A549 (cell line): ENCODE measurements at regions not wholly inside any gene's neighbourhood (a gene's known extent, or its start where the extent isn't known, plus 50 kb on each side); places are given as distances from the start of the nearest gene placed in this dataset.

ENCODE experiments used
- ATAC-seq, 2 experiments: fragments of 200-7000 bp in 1 of 2; fragments of >200 bp in 1 of 2; cut with Nextera tagmentation in 1 of 2; cut with Tn5 transposase in 1 of 2; 3 replicates each; pipeline versions ENCODE4 v1.8.0 to v1.9.1; 2018 to 2020; ENCODE audit warnings: mild to moderate bottlenecking in 1 of 2, moderate library complexity in 1 of 2
- CTCF ChIA-PET: fragments of 300-600 bp; sonication (Branson Sonifier 250); formaldehyde crosslinking; extraction: SDS; loops from one replicate; lab custom pipeline; 2021; ENCODE audit warnings: antibody characterized with exemption, inconsistent platforms; lab: Yijun Ruan, JAX
- POLR2A ChIA-PET: fragments of 350-600 bp; formaldehyde crosslinking; extraction: SDS; loops from one replicate; lab custom pipeline; 2021; ENCODE audit warnings: antibody characterized with exemption, inconsistent platforms; lab: Yijun Ruan, JAX
- DNase-seq, 2 experiments: peaks; one replicate each; pipeline versions ENCODE4 v3.0.0 to v3.0.0-alpha.2; 2011 to 2016; ENCODE audit warnings: low read depth in 1 of 2, low spot score in 1 of 2
- FAIRE-seq: peaks from 2 replicates; lab custom pipeline; 2011; peaks lifted over from hg19 to GRCh38; lab: Jason Lieb, UNC
- H3K27ac ChIP-seq, 2 experiments: fragments of >200 bp; sonication (Bioruptor Twin); formaldehyde crosslinking; 3 replicates each; pipeline ENCODE4 v1.5.1; 2016 to 2017
- H3K4me1 ChIP-seq: fragments of >200 bp; sonication (Bioruptor Twin); formaldehyde crosslinking; 3 replicates; pipeline ENCODE4 v1.6.1; 2016
- H3K4me2 ChIP-seq: fragments of >200 bp; sonication (Bioruptor Twin); formaldehyde crosslinking; 3 replicates; pipeline ENCODE4 v1.6.1; 2016
- H3K4me3 ChIP-seq: fragments of >200 bp; sonication (Bioruptor Twin); formaldehyde crosslinking; 3 replicates; pipeline ENCODE4 v1.5.1; 2016
- H3K9me3 ChIP-seq: fragments of >200 bp; sonication (Bioruptor Twin); formaldehyde crosslinking; 3 replicates; pipeline ENCODE4 v1.6.1; 2016
- ATOH8 ChIP-seq: fragments of 250-450 bp; sonication (Bioruptor Pico); IDR thresholded peaks from 2 replicates; pipeline ENCODE4 v1.5.0; 2020; ENCODE audit warnings: low read depth, mild to moderate bottlenecking, moderate library complexity
- CEBPB ChIP-seq, 2 experiments: fragments of >200 bp in 1 of 2; sonication (Bioruptor Twin) in 1 of 2; formaldehyde crosslinking in 1 of 2; IDR thresholded peaks; 2 replicates each; pipeline ENCODE4 v1.6.1; 2012 to 2016
- CHD2 ChIP-seq: fragments of 150-350 bp; IDR thresholded peaks from 2 replicates; pipeline ENCODE4 v1.6.1; 2014; ENCODE audit warnings: low read length; ENCODE audit not compliant: partially characterized antibody
- CHD4 ChIP-seq: fragments of 200-600 bp; sonication (generic); IDR thresholded peaks from 2 replicates; pipeline ENCODE4 v1.6.1; 2016; ENCODE audit warnings: antibody characterized with exemption, mild to moderate bottlenecking, borderline replicate concordance
- EHMT2 ChIP-seq: fragments of 200-600 bp; sonication (generic); IDR thresholded peaks from 2 replicates; pipeline ENCODE4 v1.6.1; 2016; ENCODE audit warnings: antibody characterized with exemption, low read depth, mild to moderate bottlenecking, moderate library complexity
- ELK1 ChIP-seq: fragments of 150-350 bp; IDR thresholded peaks from 2 replicates; pipeline ENCODE4 v1.6.1; 2014; ENCODE audit warnings: low read depth, mild to moderate bottlenecking, low read length
- FOSB ChIP-seq: fragments of 250-450 bp; sonication (Bioruptor Pico); IDR thresholded peaks from 2 replicates; pipeline ENCODE4 v1.5.0; 2020; ENCODE audit warnings: mild to moderate bottlenecking, moderate library complexity
- FOSL2 ChIP-seq, 2 experiments: fragments of 450-650 bp in 1 of 2; fragments of >200 bp in 1 of 2; sonication (Bioruptor Twin) in 1 of 2; formaldehyde crosslinking; IDR thresholded peaks; 2 replicates each; pipeline versions ENCODE4 v1.5.0 to v1.6.1; 2016 to 2020; ENCODE audit warnings: mild to moderate bottlenecking in 1 of 2, moderate library complexity in 1 of 2
- FOXS1 ChIP-seq: fragments of 250-450 bp; sonication (Bioruptor Pico); IDR thresholded peaks from 2 replicates; pipeline ENCODE4 v1.5.0; 2020; ENCODE audit warnings: mild to moderate bottlenecking, moderate library complexity
- GATA3 ChIP-seq: IDR thresholded peaks from 2 replicates; pipeline ENCODE4 v1.6.1; 2012; ENCODE audit warnings: borderline replicate concordance
- HEYL ChIP-seq: fragments of 250-450 bp; sonication (Bioruptor Pico); IDR thresholded peaks from 2 replicates; pipeline ENCODE4 v1.8.0; 2021; ENCODE audit warnings: mild to moderate bottlenecking, moderate library complexity
- HOXA7 ChIP-seq: fragments of 250-450 bp; sonication (Bioruptor Pico); IDR thresholded peaks from 2 replicates; pipeline ENCODE4 v1.5.0; 2020; ENCODE audit warnings: mild to moderate bottlenecking, moderate library complexity
- JUN ChIP-seq, 2 experiments: fragments of >200 bp; sonication (Bioruptor Twin); formaldehyde crosslinking; IDR thresholded peaks; 2 replicates in 1 of 2; 3 replicates in 1 of 2; pipeline ENCODE4 v1.6.1; 2016 to 2017
- MAX ChIP-seq: IDR thresholded peaks from 2 replicates; pipeline ENCODE4 v1.6.1; 2012
- MAZ ChIP-seq: fragments of 150-350 bp; IDR thresholded peaks from 2 replicates; pipeline ENCODE4 v1.6.1; 2014; ENCODE audit warnings: antibody characterized with exemption, low read depth, low read length, borderline replicate concordance
- MYC ChIP-seq: IDR thresholded peaks from 2 replicates; pipeline ENCODE4 v1.6.1; 2012; ENCODE audit warnings: mild to moderate bottlenecking, inconsistent platforms, low read length, improper control_type of control experiment, borderline replicate concordance
- NFE2L2 ChIP-seq: fragments of 150-350 bp; conservative IDR thresholded peaks from 2 replicates; pipeline ENCODE4 v1.6.1; 2014; ENCODE audit warnings: low read length
- NPAS2 ChIP-seq: fragments of 250-450 bp; sonication (Bioruptor Pico); IDR thresholded peaks from 2 replicates; pipeline ENCODE4 v1.8.0; 2022; ENCODE audit warnings: mild to moderate bottlenecking, moderate library complexity, borderline replicate concordance
- PBX3 ChIP-seq: IDR thresholded peaks from 2 replicates; pipeline ENCODE4 v1.6.1; 2012
- PHF8 ChIP-seq: fragments of 200-600 bp; sonication (generic); IDR thresholded peaks from 2 replicates; pipeline ENCODE4 v1.6.1; 2016; ENCODE audit warnings: low read depth, mild to moderate bottlenecking, antibody characterized with exemption, moderate library complexity, borderline replicate concordance
- POLR2A ChIP-seq: IDR thresholded peaks from 2 replicates; pipeline ENCODE4 v1.6.1; 2012; ENCODE audit warnings: mild to moderate bottlenecking, low read length
- RCOR1 ChIP-seq: fragments of 150-350 bp; IDR thresholded peaks from 2 replicates; pipeline ENCODE4 v1.6.1; 2014; ENCODE audit warnings: antibody characterized with exemption, low read length, low read depth
- REST ChIP-seq: fragments of 200-600 bp; sonication (generic); IDR thresholded peaks from 2 replicates; pipeline ENCODE4 v1.6.1; 2016; ENCODE audit warnings: antibody characterized with exemption, mild to moderate bottlenecking, moderate library complexity
- RNF2 ChIP-seq: fragments of 200-600 bp; sonication (generic); IDR thresholded peaks from 2 replicates; pipeline ENCODE4 v1.6.1; 2016; ENCODE audit warnings: low read depth, mild to moderate bottlenecking, antibody characterized with exemption, moderate library complexity, borderline replicate concordance
- TFCP2L1 ChIP-seq: fragments of 250-450 bp; sonication (Bioruptor Pico); IDR thresholded peaks from 2 replicates; pipeline ENCODE4 v1.5.0; 2021; ENCODE audit warnings: mild to moderate bottlenecking
- USF2 ChIP-seq: fragments of 450-650 bp; IDR thresholded peaks from 2 replicates; pipeline ENCODE4 v1.6.1; 2014; ENCODE audit warnings: antibody characterized with exemption
- ZC3H11A ChIP-seq: fragments of 450-650 bp; IDR thresholded peaks from 2 replicates; pipeline ENCODE4 v1.6.1; 2014; ENCODE audit warnings: antibody characterized with exemption, mild to moderate bottlenecking
- ZNF302 ChIP-seq: fragments of 250-450 bp; sonication (Bioruptor Pico); IDR thresholded peaks from 2 replicates; pipeline ENCODE4 v1.9.0; 2021; ENCODE audit warnings: inconsistent platforms, mild to moderate bottlenecking, moderate library complexity
- ZSCAN20 ChIP-seq: fragments of 250-450 bp; sonication (Bioruptor Pico); IDR thresholded peaks from 2 replicates; pipeline ENCODE4 v1.8.0; 2022; ENCODE audit warnings: mild to moderate bottlenecking, moderate library complexity
- WGBS: methylation state at CpG from one replicate; pipeline ENCODE4 v1.1.6; 2017; ENCODE audit errors: missing lambda C conversion rate; 5-methylcytosine and 5-hydroxymethylcytosine counted together
- TF ChIP-seq, protein P1 (sequence below): fragments of >200 bp; sonication (Bioruptor Twin); formaldehyde crosslinking; IDR thresholded peaks from 2 replicates; pipeline ENCODE4 v1.6.1; 2016

- Histone ChIP-seq H3K4me3 (no peak overlapping the region), H3K4me2 (no peak overlapping the region), H3K4me1 (no peaks in the 10 kb centered on the region), H3K9me3 (no peaks in the 10 kb centered on the region), H3K27ac (no peak overlapping the region)
- CTCF ChIA-PET = no interaction called here
- FAIRE-seq (no peak), DNase-seq (no peak), ATAC-seq (no peak)
- WGBS = 0% methylated on average over 1 of the region's 2 CpGs
- TF ChIP-seq NPAS2 (CRISPR knock-in tag) (no peak), CHD2 (no peak), MAX (no peak), ELK1 (no peak), JUN (IDR thresholded peaks at IDR 0.05) (no peak), ATOH8 (CRISPR knock-in tag) (no peak), PHF8 (no peak), CEBPB (IDR thresholded peaks at IDR 0.05) (no peak), MYC (no peak), REST (no peak), ZNF302 (CRISPR knock-in tag) (no peak), FOSL2 (IDR thresholded peaks at IDR 0.05) (no peak), FOSL2 (CRISPR knock-in tag; IDR thresholded peaks at IDR 0.05) (no peak), HOXA7 (CRISPR knock-in tag) (no peak), CHD4 (no peak), EHMT2 (no peak), GATA3 (no peak), HEYL (CRISPR knock-in tag) (no peak), TFCP2L1 (no peak)
- POLR2A ChIA-PET = no interaction called here
Observed at GRCh38 chr4:144799486-144799885, 153.5 kb downstream of the HHIP start.

DNA sequence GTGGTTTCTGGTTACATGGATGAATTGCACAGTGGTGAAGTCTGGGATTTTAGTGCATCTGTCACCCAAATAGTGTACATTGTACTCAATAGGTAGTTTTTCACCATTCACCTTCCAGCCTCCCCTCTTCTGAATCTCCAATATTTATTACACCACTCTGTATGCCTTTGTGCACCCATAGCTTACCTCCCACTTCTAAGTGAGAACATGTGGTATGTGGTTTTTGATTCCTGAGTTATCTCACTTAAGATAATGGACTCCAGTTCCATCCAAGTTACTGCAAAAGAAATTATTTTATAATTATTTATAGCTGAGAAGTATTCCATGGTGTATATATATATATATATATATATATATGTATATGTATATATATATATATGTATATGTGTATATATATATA is 155.8 kb downstream of the HHIP start:
- H3K9me3 ChIP-seq = no peaks in the 10 kb centered on the region
- no peak overlapping the region for H3K4me3 ChIP-seq
- no peaks in the 10 kb centered on the region for H3K4me1 ChIP-seq
- no peak for TF ChIP-seq ZC3H11A
- TF ChIP-seq CHD2 = no peak
- TF ChIP-seq, protein P1, sequence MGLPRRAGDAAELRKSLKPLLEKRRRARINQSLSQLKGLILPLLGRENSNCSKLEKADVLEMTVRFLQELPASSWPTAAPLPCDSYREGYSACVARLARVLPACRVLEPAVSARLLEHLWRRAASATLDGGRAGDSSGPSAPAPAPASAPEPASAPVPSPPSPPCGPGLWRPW = no peak
- no peak for TF ChIP-seq POLR2A
- no peak for TF ChIP-seq HOXA7 (CRISPR knock-in tag)
- TF ChIP-seq MAZ = no peak
- no peak for TF ChIP-seq FOSB (CRISPR knock-in tag)
- no peak for TF ChIP-seq ZSCAN20 (CRISPR knock-in tag)
- no peak for TF ChIP-seq CHD4
- TF ChIP-seq FOXS1 (CRISPR knock-in tag) = no peak
- TF ChIP-seq NFE2L2 = no peak
- TF ChIP-seq USF2 = no peak
- no peak for TF ChIP-seq NPAS2 (CRISPR knock-in tag)
- no peak for TF ChIP-seq TFCP2L1
- TF ChIP-seq RNF2 = no peak
- no peak for TF ChIP-seq PBX3
- no peak for TF ChIP-seq GATA3
- TF ChIP-seq RCOR1 = no peak
- TF ChIP-seq, all 56 proteins: peak for 0
- DNase-seq = no peak
- ATAC-seq = no peak
- no peak overlapping the region for H3K4me2 ChIP-seq
- CTCF ChIA-PET = no interaction called here
- POLR2A ChIA-PET = no interaction called here
- no peak for FAIRE-seq
- no peak overlapping the region for H3K27ac ChIP-seq
